WTC11 (cell line): ENCODE measurements at regions not wholly inside any gene's neighbourhood (a gene's known extent, or its start where the extent isn't known, plus 50 kb on each side); places are given as distances from the start of the nearest gene placed in this dataset.

Experiments used
- ATAC-seq: fragments of 200-7000 bp; cut with Tn5 transposase; 2 replicates; pipeline ENCODE4 v1.10.0; 2021; ENCODE audit warnings: mild to moderate bottlenecking, moderate library complexity
- CTCF ChIA-PET: fragments of 300-600 bp; sonication (Branson Sonifier 250); formaldehyde crosslinking; loops from one replicate; lab custom pipeline; 2021; ENCODE audit warnings: antibody characterized with exemption; lab: Charles Lee
- POLR2A ChIA-PET: fragments of 350-600 bp; sonication (Branson Sonifier 250); formaldehyde crosslinking; loops from one replicate; lab custom pipeline; 2021; ENCODE audit warnings: antibody characterized with exemption; lab: Charles Lee
- DNase-seq: peaks from one replicate; pipeline ENCODE4 v3.0.0; 2021; ENCODE audit warnings: low spot score
- H3K27ac Mint-ChIP-seq: 2 replicates; pipeline ENCODE4 v1.8.0; 2021; ENCODE audit warnings: mixed read lengths
- H3K27me3 Mint-ChIP-seq: 2 replicates; pipeline ENCODE4 v1.8.0; 2021; ENCODE audit warnings: low read depth, mild to moderate bottlenecking, moderate library complexity, mixed read lengths
- H3K36me3 Mint-ChIP-seq: 2 replicates; pipeline ENCODE4 v1.8.0; 2021; ENCODE audit warnings: mixed read lengths
- H3K4me1 Mint-ChIP-seq: 2 replicates; pipeline ENCODE4 v1.8.0; 2022; ENCODE audit warnings: mixed read lengths
- H3K4me3 Mint-ChIP-seq: 2 replicates; pipeline ENCODE4 v1.8.0; 2021; ENCODE audit warnings: mild to moderate bottlenecking, moderate library complexity, mixed read lengths
- H3K9me3 Mint-ChIP-seq: 2 replicates; pipeline ENCODE4 v1.8.0; 2021; ENCODE audit warnings: mixed read lengths
- ATF3 ChIP-seq: sonication (generic); formaldehyde crosslinking; conservative IDR thresholded peaks from 2 replicates; pipeline ENCODE4 v1.8.1; 2022; ENCODE audit warnings: mild to moderate bottlenecking, missing genetic modification reagents
- E2F1 ChIP-seq: sonication (generic); formaldehyde crosslinking; IDR thresholded peaks from 2 replicates; pipeline ENCODE4 v1.8.0; 2022; ENCODE audit warnings: mild to moderate bottlenecking, missing genetic modification reagents
- E2F4 ChIP-seq: sonication (generic); formaldehyde crosslinking; IDR thresholded peaks from 2 replicates; pipeline ENCODE4 v1.8.1; 2022; ENCODE audit warnings: low read depth, mild to moderate bottlenecking, moderate library complexity, missing genetic modification reagents, borderline replicate concordance
- E2F5 ChIP-seq: sonication (generic); formaldehyde crosslinking; IDR thresholded peaks from 2 replicates; pipeline ENCODE4 v1.8.1; 2022; ENCODE audit warnings: mild to moderate bottlenecking, moderate library complexity, missing genetic modification reagents
- ESRRA ChIP-seq: sonication (generic); formaldehyde crosslinking; IDR thresholded peaks from 2 replicates; pipeline ENCODE4 v1.8.1; 2022; ENCODE audit warnings: mild to moderate bottlenecking, missing genetic modification reagents, borderline replicate concordance
- MLX ChIP-seq: sonication (generic); formaldehyde crosslinking; IDR thresholded peaks from 2 replicates; pipeline ENCODE4 v1.8.1; 2023; ENCODE audit warnings: mild to moderate bottlenecking, missing genetic modification reagents, moderate library complexity
- NFYB ChIP-seq: sonication (generic); formaldehyde crosslinking; conservative IDR thresholded peaks from 2 replicates; pipeline ENCODE4 v1.8.0; 2022; ENCODE audit warnings: low read depth, missing genetic modification reagents
- NR1H2 ChIP-seq: sonication (generic); formaldehyde crosslinking; IDR thresholded peaks from 2 replicates; pipeline ENCODE4 v1.9.0; 2021; ENCODE audit warnings: mild to moderate bottlenecking, moderate library complexity, missing genetic modification reagents
- NR2C2 ChIP-seq: sonication (generic); formaldehyde crosslinking; IDR thresholded peaks from 2 replicates; pipeline ENCODE4 v1.8.0; 2022; ENCODE audit warnings: mild to moderate bottlenecking, missing genetic modification reagents
- OVOL2 ChIP-seq: fragments of 250-450 bp; sonication (Bioruptor Pico); IDR thresholded peaks from 2 replicates; pipeline ENCODE4 v1.9.0; 2021; ENCODE audit warnings: mild to moderate bottlenecking, borderline replicate concordance
- PREB ChIP-seq: sonication (generic); formaldehyde crosslinking; IDR thresholded peaks from 2 replicates; pipeline ENCODE4 v1.8.1; 2022; ENCODE audit warnings: mild to moderate bottlenecking, missing genetic modification reagents, moderate library complexity, borderline replicate concordance
- PRRX2 ChIP-seq: fragments of 250-450 bp; sonication (Bioruptor Pico); IDR thresholded peaks from 2 replicates; pipeline ENCODE4 v1.8.0; 2021; ENCODE audit warnings: mild to moderate bottlenecking
- RORB ChIP-seq: fragments of 250-450 bp; sonication (Bioruptor Pico); IDR thresholded peaks from 2 replicates; pipeline ENCODE4 v1.9.0; 2021; ENCODE audit warnings: mild to moderate bottlenecking
- SP1 ChIP-seq: sonication (generic); formaldehyde crosslinking; conservative IDR thresholded peaks from 2 replicates; pipeline ENCODE4 v1.8.1; 2022; ENCODE audit warnings: missing genetic modification reagents
- TP53 ChIP-seq: sonication (generic); formaldehyde crosslinking; IDR thresholded peaks from 2 replicates; pipeline ENCODE4 v1.8.1; 2023; ENCODE audit warnings: mild to moderate bottlenecking, missing genetic modification reagents
- USF2 ChIP-seq: sonication (generic); formaldehyde crosslinking; IDR thresholded peaks from 2 replicates; pipeline ENCODE4 v1.8.1; 2023; ENCODE audit warnings: mild to moderate bottlenecking, missing genetic modification reagents, moderate library complexity
- ZNF138 ChIP-seq: sonication (generic); formaldehyde crosslinking; conservative IDR thresholded peaks from 2 replicates; pipeline ENCODE4 v1.8.1; 2022; ENCODE audit warnings: mild to moderate bottlenecking, moderate library complexity, missing genetic modification reagents
- ZNF396 ChIP-seq: fragments of 250-450 bp; sonication (Bioruptor Pico); IDR thresholded peaks from 2 replicates; pipeline ENCODE4 v1.8.0; 2021; ENCODE audit warnings: mild to moderate bottlenecking, moderate library complexity, borderline replicate concordance
- ZNF423 ChIP-seq: fragments of 250-450 bp; sonication (Bioruptor Pico); IDR thresholded peaks from 2 replicates; pipeline ENCODE4 v2.1.2; 2022; ENCODE audit warnings: mild to moderate bottlenecking, moderate library complexity
- ZNF512 ChIP-seq: sonication (generic); formaldehyde crosslinking; IDR thresholded peaks from 2 replicates; pipeline ENCODE4 v1.8.1; 2022; ENCODE audit warnings: missing genetic modification reagents, borderline replicate concordance
- ZNF671 ChIP-seq: fragments of 250-450 bp; sonication (Bioruptor Pico); IDR thresholded peaks from 2 replicates; pipeline ENCODE4 v1.8.0; 2021; ENCODE audit warnings: mild to moderate bottlenecking
- ZSCAN18 ChIP-seq: fragments of 250-450 bp; sonication (Bioruptor Pico); IDR thresholded peaks from 2 replicates; pipeline ENCODE4 v2.1.2; 2022; ENCODE audit warnings: mild to moderate bottlenecking, moderate library complexity

- no peak for TF ChIP-seq PREB
- no peak for TF ChIP-seq MLX (CRISPR knock-in tag)
- TF ChIP-seq ZNF396 (CRISPR knock-in tag), result no peak
- no peak for TF ChIP-seq PRRX2 (CRISPR knock-in tag)
- TF ChIP-seq ZNF512 (CRISPR knock-in tag), result no peak
- TF ChIP-seq TP53 (CRISPR knock-in tag), result no peak
- no peak for TF ChIP-seq ZSCAN18
- TF ChIP-seq ATF3 (CRISPR knock-in tag), result no peak
- no peak for TF ChIP-seq E2F1 (CRISPR knock-in tag)
- no peak for TF ChIP-seq E2F5 (CRISPR knock-in tag)
Measured at GRCh38 chr4:81923140-81923539, 450.7 kb downstream of the HNRNPD start (continued).

GRCh38 chr4:81922313-81922712 is 450.6 kb upstream of the RASGEF1B start:
- TF ChIP-seq OVOL2 (CRISPR knock-in tag) (no peak), ZNF671 (no peak), NFYB (CRISPR knock-in tag) (no peak), MLX (CRISPR knock-in tag) (no peak), USF2 (CRISPR knock-in tag) (no peak), NR1H2 (CRISPR knock-in tag) (no peak), ZNF423 (CRISPR knock-in tag) (no peak), ESRRA (CRISPR knock-in tag) (no peak), SP1 (CRISPR knock-in tag) (no peak), ATF3 (CRISPR knock-in tag) (no peak), RORB (no peak), NR2C2 (CRISPR knock-in tag) (no peak), ZNF138 (CRISPR knock-in tag) (no peak), E2F4 (CRISPR knock-in tag) (no peak)
- no peak overlapping the region for H3K4me3 Mint-ChIP-seq
- no peaks in the 10 kb centered on the region for H3K9me3 Mint-ChIP-seq
- POLR2A ChIA-PET, result no interaction called here
- no peaks in the 10 kb centered on the region for H3K4me1 Mint-ChIP-seq
- CTCF ChIA-PET, result interaction anchor here (1.5 kb wide), 1 partner anchor 9 kb away, joined by 8 read pairs; no protein-coding TSS in a partner anchor
- no peaks in the 10 kb centered on the region for H3K27me3 Mint-ChIP-seq
- H3K27ac Mint-ChIP-seq, result no peak overlapping the region
- no peak for DNase-seq
- no peak for ATAC-seq
- H3K36me3 Mint-ChIP-seq, result no peaks in the 10 kb centered on the region
